ENCODE measurements at regions not wholly inside any gene's neighbourhood (a gene's known extent, or its start where the extent isn't known, plus 50 kb on each side); places are given as distances from the start of the nearest gene placed in this dataset.

- Mint-ChIP-seq H3K27me3 (peaks cover 2% of the 10 kb centered on the region), H3K27ac (no peak overlapping the region), H3K9me3 (no peaks in the 10 kb centered on the region)
These were observed 262.1 kb downstream of the IL20RB start for GRCh38 chr3:137219801-137220445.

DNA sequence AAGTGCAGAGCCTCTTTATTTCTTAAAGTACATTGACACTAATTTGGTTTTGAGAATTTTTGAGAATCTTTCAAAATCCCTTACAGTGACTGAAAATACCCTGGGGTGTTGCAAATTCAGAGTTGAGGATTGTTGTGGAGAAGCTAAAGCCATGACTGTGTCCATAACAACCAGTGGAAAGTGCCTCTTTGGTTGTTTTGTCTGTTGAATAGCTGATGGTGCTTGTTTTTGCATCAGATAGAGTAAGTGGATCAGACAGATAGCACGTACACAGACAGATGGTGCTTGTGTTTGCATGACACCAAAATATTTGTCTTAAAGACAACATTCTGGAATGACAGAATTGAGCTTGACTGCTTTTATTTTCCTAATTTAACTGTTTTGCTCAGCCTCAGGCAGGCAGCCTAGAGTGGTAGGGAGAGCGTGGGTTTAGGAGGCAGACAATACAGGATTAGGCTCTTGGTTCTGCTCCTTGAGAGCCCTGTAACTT, 265.0 kb downstream of the IL20RB start:
- no peak overlapping the region for H3K27ac Mint-ChIP-seq
- no peaks in the 10 kb centered on the region for H3K9me3 Mint-ChIP-seq
- no peaks in the 10 kb centered on the region for H3K4me1 Mint-ChIP-seq
- H3K36me3 Mint-ChIP-seq = no peaks in the 10 kb centered on the region
- no peak overlapping the region for H3K4me3 Mint-ChIP-seq
- H3K27me3 Mint-ChIP-seq = peaks cover 7% of the 10 kb centered on the region

More at GRCh38 chr3:137219801-137220445, 262.1 kb downstream of the IL20RB start:
- no peak overlapping the region for H3K4me3 Mint-ChIP-seq
- no peaks in the 10 kb centered on the region for H3K4me1 Mint-ChIP-seq
- no peaks in the 10 kb centered on the region for H3K36me3 Mint-ChIP-seq

DNA sequence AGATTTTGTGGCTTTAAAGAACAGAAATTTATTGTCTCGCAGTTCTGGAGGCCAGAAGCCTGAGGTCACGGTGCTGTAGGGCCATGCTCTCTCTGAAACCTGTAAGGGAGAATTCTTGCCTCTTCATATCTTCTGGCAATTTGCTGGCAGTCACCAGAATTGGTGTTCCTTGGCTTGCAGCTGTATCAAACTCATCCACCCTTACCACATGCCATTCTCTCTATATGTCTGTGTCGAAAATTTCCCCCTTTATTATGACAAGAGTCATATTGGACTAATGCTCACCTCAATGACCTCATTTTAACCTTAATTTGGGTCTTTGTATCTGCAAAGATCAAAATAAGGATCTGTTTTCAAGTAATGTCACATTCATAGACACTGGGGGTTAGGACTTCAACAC, 266.7 kb downstream of the IL20RB start:
- H3K36me3 Mint-ChIP-seq = no peaks in the 10 kb centered on the region
- no peaks in the 10 kb centered on the region for H3K4me1 Mint-ChIP-seq
- H3K27me3 Mint-ChIP-seq = peaks cover 10% of the 10 kb centered on the region

DNA sequence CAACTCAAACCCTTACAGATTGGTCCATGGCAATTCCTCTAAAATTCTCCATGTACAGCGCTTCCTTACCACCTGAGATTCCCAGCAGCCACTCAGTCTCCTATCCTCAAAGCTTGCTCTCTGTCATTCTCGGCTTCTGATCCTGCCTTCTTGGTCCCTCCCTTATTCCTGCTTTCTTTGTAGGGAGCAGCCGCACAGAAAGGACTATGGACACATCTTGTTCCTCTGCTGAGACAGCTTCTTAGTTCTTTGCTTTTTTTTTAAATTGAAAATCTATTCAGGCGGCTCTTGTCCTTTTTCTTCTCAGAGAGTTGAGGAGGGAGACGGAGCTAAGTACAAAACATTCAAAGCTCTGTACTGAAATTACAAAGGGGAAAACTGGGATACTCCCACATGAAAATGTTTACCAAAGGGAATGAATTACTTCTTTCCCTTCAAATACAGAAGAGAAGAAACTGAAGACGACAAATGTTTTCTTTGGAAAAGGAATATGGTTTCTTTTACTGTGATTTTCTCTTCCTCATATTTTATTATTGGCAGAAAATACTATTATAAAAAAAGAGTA, 285.1 kb downstream of the IL20RB start:
- peaks cover 4% of the 10 kb centered on the region for H3K9me3 Mint-ChIP-seq
- no peak overlapping the region for H3K27ac Mint-ChIP-seq
- H3K36me3 Mint-ChIP-seq = no peaks in the 10 kb centered on the region
- no peaks in the 10 kb centered on the region for H3K4me1 Mint-ChIP-seq
- H3K4me3 Mint-ChIP-seq = no peak overlapping the region
- peaks cover 8% of the 10 kb centered on the region for H3K27me3 Mint-ChIP-seq

More for the DNA sequence above, 266.7 kb downstream of the IL20RB start:
- Mint-ChIP-seq H3K4me3 (no peak overlapping the region), H3K27ac (no peak overlapping the region), H3K9me3 (no peaks in the 10 kb centered on the region)

GRCh38 chr3:137246491-137246890, 288.7 kb downstream of the IL20RB start:
- H3K27me3 Mint-ChIP-seq = peaks cover 8% of the 10 kb centered on the region

DNA sequence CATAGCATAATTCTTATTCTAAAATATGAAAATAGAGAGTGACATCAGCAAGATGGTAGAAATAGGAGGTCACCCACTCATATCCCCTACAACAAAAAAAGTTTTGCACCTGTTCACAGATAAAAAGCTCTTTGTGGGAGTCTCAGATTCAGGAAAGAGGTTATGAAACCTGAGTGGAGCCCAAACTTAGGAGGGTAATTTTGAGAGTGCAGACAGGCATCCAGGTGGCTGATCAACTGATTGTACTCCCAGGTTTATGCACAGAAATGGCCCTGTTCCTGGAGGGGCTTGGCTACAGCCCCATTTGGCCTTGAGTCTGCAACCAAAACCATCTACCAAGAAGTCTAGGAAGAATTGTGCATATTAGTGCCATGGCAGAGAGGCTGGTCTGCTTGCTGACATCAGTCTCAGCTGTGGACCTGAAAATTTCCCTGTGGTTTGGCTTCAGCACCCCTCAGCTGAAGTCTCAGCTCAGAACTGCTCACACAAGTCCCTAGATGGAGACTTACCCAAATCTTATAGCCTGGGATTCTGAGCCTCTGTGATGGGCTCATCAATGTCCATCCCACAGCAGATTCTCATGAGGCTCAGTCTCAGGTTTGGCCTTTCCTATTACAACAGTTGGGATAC, 291.6 kb downstream of the IL20RB start:
- H3K4me3 Mint-ChIP-seq = no peak overlapping the region
- H3K36me3 Mint-ChIP-seq = no peaks in the 10 kb centered on the region
- no peak overlapping the region for H3K27ac Mint-ChIP-seq
- H3K9me3 Mint-ChIP-seq = peaks cover 19% of the 10 kb centered on the region
- no peaks in the 10 kb centered on the region for H3K4me1 Mint-ChIP-seq
- H3K27me3 Mint-ChIP-seq = peaks cover 3% of the 10 kb centered on the region

More at GRCh38 chr3:137246491-137246890, 288.7 kb downstream of the IL20RB start:
- peaks cover 4% of the 10 kb centered on the region for H3K9me3 Mint-ChIP-seq
- H3K36me3 Mint-ChIP-seq = no peaks in the 10 kb centered on the region
- no peaks in the 10 kb centered on the region for H3K4me1 Mint-ChIP-seq
- no peak overlapping the region for H3K27ac Mint-ChIP-seq
- no peak overlapping the region for H3K4me3 Mint-ChIP-seq

DNA sequence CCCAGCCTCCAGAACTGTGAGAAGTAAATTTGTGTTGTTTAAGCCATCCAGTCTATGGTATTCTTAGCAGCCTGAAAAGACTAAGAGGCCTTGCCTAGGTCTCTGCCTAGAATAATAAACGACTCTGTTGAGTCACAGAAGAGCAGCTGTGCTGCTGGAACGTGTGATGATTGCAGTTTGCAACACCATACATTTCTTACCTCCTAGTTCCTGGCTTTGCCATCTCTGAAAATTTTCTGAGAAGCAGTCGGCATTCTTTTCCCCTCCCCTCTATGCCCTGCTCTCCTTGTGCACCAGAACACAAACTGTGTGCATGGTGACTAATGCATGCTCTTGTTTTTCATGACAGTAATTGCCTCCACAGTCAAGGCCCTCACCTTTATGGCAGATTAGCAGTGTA, 301.3 kb downstream of the IL20RB start:
- Mint-ChIP-seq H3K27ac (no peak overlapping the region), H3K4me1 (no peaks in the 10 kb centered on the region), H3K27me3 (peaks cover 1% of the 10 kb centered on the region), H3K4me3 (no peak overlapping the region), H3K9me3 (peaks cover 6% of the 10 kb centered on the region), H3K36me3 (no peaks in the 10 kb centered on the region)

DNA sequence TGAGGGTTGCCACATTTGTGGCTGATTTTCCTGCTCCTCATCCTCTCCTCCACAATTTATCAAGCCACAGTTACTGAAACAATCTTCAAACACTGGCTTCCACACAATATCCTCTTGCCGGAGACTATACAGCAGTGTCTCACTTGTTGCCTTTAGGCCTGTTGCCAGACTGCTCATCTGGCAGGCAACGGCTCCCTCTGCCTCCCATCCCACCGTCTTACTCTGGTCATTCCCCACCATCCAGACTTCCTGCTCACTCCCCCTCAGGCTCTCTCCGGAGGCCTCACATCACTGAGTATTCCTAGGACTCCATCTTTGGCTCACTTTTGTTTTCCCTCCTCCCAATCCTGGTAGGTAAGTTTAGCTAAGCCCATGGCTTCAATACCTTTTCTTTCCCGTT, 301.9 kb downstream of the IL20RB start:
- Mint-ChIP-seq H3K4me1 (no peaks in the 10 kb centered on the region), H3K9me3 (no peaks in the 10 kb centered on the region), H3K27ac (no peak overlapping the region), H3K36me3 (no peaks in the 10 kb centered on the region), H3K27me3 (peaks cover 4% of the 10 kb centered on the region), H3K4me3 (no peak overlapping the region)

DNA sequence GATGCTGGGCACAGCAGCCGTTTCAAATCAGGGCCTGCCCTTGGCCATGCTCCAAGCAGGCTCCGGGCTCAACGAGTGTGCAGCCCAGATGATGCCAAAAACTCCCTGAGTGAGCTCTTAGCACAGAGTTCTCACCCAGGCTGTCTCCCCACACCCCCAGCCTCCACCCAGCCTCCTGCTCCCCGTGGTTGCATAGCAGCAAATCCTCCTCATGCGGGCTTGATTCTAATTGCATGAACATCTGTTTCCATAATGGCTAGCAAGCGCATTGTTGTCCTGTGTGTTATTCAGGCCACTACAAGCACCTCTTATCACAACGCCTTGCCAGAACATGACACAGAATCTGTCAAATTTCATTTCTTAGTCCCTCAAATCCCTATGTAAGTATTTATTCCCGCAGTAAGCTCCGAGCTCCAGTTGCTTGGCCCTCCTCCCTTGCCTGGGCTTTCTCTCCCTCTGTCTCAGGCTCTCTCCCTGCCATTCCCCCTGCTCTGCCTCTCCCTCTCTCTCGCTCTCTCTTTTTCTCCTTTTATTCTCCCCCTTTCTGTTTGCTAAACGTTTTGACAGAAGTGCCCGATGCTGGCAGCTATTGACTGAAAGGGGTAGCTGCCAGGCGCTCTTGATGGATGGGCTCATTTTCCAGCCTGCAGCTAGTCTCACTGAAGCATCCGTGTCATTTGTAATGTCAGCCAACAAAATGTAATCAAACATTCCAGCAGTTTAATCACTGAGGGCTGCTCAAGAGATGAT, 306.5 kb downstream of the IL20RB start:
- Mint-ChIP-seq H3K4me3 (no peak overlapping the region), H3K27ac (no peak overlapping the region), H3K9me3 (no peaks in the 10 kb centered on the region), H3K36me3 (no peaks in the 10 kb centered on the region), H3K4me1 (no peaks in the 10 kb centered on the region), H3K27me3 (peaks cover 5% of the 10 kb centered on the region)

DNA sequence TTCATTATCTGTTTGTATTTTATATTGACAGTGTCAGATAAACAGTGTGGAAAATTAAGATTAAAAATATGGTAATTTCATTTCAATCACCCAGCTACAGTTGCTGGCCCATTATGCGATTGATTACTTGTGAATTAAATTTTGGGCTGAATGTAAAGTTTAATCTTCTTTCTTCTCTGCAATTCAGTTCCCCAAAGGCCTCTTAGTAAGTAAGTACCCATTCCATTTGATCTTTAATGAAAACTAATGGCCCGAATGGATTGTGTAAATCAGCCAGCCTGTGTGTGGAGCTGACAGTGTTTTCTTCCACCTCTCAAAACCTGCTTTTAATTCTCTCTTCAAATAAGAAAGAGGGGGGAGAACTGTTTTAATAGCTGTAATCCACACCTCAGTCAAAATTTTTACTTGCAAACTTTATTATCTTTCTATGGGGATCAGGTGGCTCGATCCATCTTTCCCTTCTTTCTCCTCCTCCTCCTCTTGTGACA, 307.1 kb downstream of the IL20RB start:
- no peaks in the 10 kb centered on the region for H3K9me3 Mint-ChIP-seq
- peaks cover 5% of the 10 kb centered on the region for H3K27me3 Mint-ChIP-seq
- H3K4me1 Mint-ChIP-seq = no peaks in the 10 kb centered on the region
- H3K27ac Mint-ChIP-seq = no peak overlapping the region
- no peak overlapping the region for H3K4me3 Mint-ChIP-seq
- H3K36me3 Mint-ChIP-seq = no peaks in the 10 kb centered on the region

GRCh38 chr3:137282871-137283270, 325.1 kb downstream of the IL20RB start:
- Mint-ChIP-seq H3K27me3 (no peaks in the 10 kb centered on the region), H3K36me3 (no peaks in the 10 kb centered on the region), H3K27ac (no peak overlapping the region), H3K4me1 (no peaks in the 10 kb centered on the region), H3K4me3 (no peak overlapping the region), H3K9me3 (peaks cover 11% of the 10 kb centered on the region)

DNA sequence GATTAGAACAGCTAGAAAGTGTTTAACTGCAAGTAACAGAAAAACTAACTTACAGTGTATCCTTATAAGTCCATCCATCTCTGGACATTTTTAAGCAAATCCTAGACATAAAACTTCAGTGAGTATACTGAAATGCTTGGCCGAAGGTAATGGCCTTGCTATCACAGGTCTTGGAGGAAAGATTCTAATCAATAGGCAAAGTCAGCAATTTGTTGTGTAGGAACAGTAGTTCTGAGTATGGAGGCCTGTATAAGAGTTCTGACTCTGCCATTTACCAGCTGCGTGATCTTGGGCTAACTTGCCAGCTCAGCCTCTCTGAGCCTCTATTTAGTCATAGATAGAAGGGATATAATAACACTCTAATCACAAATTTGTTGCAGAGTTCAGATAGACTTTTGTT, 328.1 kb downstream of the IL20RB start:
- peaks cover 1% of the 10 kb centered on the region for H3K36me3 Mint-ChIP-seq
- no peaks in the 10 kb centered on the region for H3K4me1 Mint-ChIP-seq
- H3K27ac Mint-ChIP-seq = no peak overlapping the region
- H3K27me3 Mint-ChIP-seq = peaks cover 3% of the 10 kb centered on the region
- no peaks in the 10 kb centered on the region for H3K9me3 Mint-ChIP-seq
- H3K4me3 Mint-ChIP-seq = no peak overlapping the region

DNA sequence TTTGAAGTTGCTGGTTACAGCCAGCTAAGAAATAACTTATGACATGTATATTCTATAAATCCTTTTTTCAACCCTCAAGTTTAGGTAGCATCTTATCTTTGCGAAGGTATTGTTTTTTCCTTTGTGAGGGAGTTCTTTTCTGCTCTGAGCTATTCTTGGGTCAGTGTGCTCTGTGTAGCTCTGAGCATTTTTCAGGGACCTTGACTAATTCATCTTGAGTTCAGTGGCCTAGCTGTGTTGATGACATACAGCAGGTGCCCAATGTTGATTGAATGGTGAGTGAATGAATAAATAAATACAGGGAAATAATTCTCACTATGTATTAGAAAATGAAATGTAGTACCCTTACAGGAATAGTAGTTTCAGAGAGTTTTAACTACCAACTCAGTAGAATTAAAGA, 335.3 kb downstream of the IL20RB start:
- no peak overlapping the region for H3K27ac Mint-ChIP-seq
- H3K36me3 Mint-ChIP-seq = peaks cover 1% of the 10 kb centered on the region
- no peaks in the 10 kb centered on the region for H3K9me3 Mint-ChIP-seq
- peaks cover 7% of the 10 kb centered on the region for H3K27me3 Mint-ChIP-seq
- no peak overlapping the region for H3K4me3 Mint-ChIP-seq
- no peaks in the 10 kb centered on the region for H3K4me1 Mint-ChIP-seq

DNA sequence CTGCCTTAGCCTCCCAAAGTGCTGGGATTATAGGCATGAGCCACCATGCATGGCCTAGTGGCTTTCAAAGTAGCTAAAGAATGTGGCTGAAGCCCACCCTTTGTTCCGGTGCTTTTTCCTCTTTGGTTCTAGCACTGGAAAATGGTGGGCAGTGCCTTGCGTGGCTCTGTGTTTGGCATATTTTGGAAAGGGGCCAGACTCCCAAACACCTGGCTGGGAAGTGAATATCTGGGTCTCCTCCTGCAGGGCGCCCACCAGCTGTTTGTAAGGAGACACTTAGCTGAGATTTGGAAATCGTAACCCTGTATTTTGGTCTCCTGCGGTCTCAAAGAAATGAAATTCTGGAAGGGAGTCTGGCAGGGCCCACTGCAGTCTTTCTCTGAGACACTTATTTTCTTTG, 336.4 kb downstream of the IL20RB start:
- Mint-ChIP-seq H3K4me3 (no peak overlapping the region), H3K27me3 (peaks cover 7% of the 10 kb centered on the region), H3K9me3 (no peaks in the 10 kb centered on the region), H3K4me1 (no peaks in the 10 kb centered on the region), H3K36me3 (no peaks in the 10 kb centered on the region), H3K27ac (no peak overlapping the region)

DNA sequence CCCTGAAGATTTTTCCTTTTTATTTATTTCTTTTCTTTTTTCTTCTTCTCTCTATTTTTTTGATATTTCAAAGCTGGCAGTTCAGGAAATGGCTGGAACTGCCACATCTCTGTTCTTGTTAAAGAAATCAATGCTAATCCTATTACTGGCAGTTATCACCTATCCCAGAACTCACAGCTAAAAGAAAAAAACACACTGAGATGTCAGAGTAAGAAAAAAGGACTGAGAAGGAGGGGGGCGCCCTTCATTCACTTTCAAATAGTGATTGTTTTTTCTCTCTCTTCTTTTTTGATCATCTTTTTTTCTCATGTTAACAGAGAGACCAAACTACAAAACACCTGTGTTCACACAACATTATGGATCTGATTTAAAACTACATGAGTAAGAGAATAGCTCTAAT, 337.1 kb downstream of the IL20RB start:
- peaks cover 6% of the 10 kb centered on the region for H3K27me3 Mint-ChIP-seq
- no peaks in the 10 kb centered on the region for H3K9me3 Mint-ChIP-seq
- no peak overlapping the region for H3K27ac Mint-ChIP-seq
- no peaks in the 10 kb centered on the region for H3K4me1 Mint-ChIP-seq
- H3K36me3 Mint-ChIP-seq = no peaks in the 10 kb centered on the region
- H3K4me3 Mint-ChIP-seq = no peak overlapping the region

- peaks cover 6% of the 10 kb centered on the region for H3K27me3 Mint-ChIP-seq
These were observed 337.6 kb downstream of the IL20RB start for GRCh38 chr3:137295336-137295735.

More at GRCh38 chr3:137295336-137295735, 337.6 kb downstream of the IL20RB start:
- H3K27ac Mint-ChIP-seq = no peak overlapping the region
- H3K36me3 Mint-ChIP-seq = no peaks in the 10 kb centered on the region
- H3K4me1 Mint-ChIP-seq = no peaks in the 10 kb centered on the region
- H3K9me3 Mint-ChIP-seq = no peaks in the 10 kb centered on the region
- no peak overlapping the region for H3K4me3 Mint-ChIP-seq
